Erythroblast (primary cell): ENCODE measurements at regions not wholly inside any gene's neighbourhood (a gene's known extent, or its start where the extent isn't known, plus 50 kb on each side); places are given as distances from the start of the nearest gene placed in this dataset.

Experiments
- GATA1 ChIP-seq: IDR thresholded peaks from 2 replicates; pipeline ENCODE4 v1.6.1; 2011; ENCODE audit warnings: low read depth, mild to moderate bottlenecking, control low read depth, low read length, moderate library complexity
- POLR2A ChIP-seq: IDR thresholded peaks from 2 replicates; pipeline ENCODE4 v1.6.1; 2011; ENCODE audit warnings: mild to moderate bottlenecking, low read length

- no peak for TF ChIP-seq POLR2A
- TF ChIP-seq GATA1 = no peak
Measured at GRCh38 chr5:124261848-124262247, 484.6 kb downstream of the ZNF608 start.
